H1 (cell line): ENCODE measurements at regions not wholly inside any gene's neighbourhood (a gene's known extent, or its start where the extent isn't known, plus 50 kb on each side); places are given as distances from the start of the nearest gene placed in this dataset.

Experiments used
- CTCF ChIA-PET: fragments of 300-600 bp; sonication (Branson Sonifier 250); formaldehyde crosslinking; loops from one replicate; lab custom pipeline; 2021; ENCODE audit not compliant: partially characterized antibody; lab: Charles Lee
- POLR2A ChIA-PET: fragments of 300-600 bp; sonication (Branson Sonifier 250); formaldehyde crosslinking; loops from one replicate; lab custom pipeline; 2021; ENCODE audit warnings: inconsistent platforms; ENCODE audit not compliant: partially characterized antibody; lab: Charles Lee
- DNase-seq, 2 experiments: peaks; one replicate each; pipeline versions ENCODE4 v3.0.0 to v3.0.0-alpha.2; 2010 to 2022; ENCODE audit warnings: low spot score in 2 of 2, low read depth in 1 of 2, mixed read lengths in 1 of 2
- FAIRE-seq: peaks from 2 replicates; lab custom pipeline; 2011; peaks lifted over from hg19 to GRCh38; lab: Jason Lieb, UNC
- H2AFZ ChIP-seq: 2 replicates; pipeline ENCODE4 v1.8.1; 2012; ENCODE audit warnings: low read length, inconsistent platforms
- H2AK5ac ChIP-seq: 2 replicates; pipeline ENCODE4 v1.6.1; 2013; ENCODE audit warnings: low read depth, low read length
- H2BK120ac ChIP-seq: replicated peaks from 2 replicates; pipeline ENCODE3; 2013; ENCODE audit warnings: low read depth, low read length, inconsistent platforms
- H2BK12ac ChIP-seq: 2 replicates; pipeline ENCODE4 v1.6.1; 2013; ENCODE audit warnings: low read depth, low read length
- H2BK15ac ChIP-seq: 2 replicates; pipeline ENCODE4 v1.6.1; 2013; ENCODE audit warnings: low read length
- H2BK20ac ChIP-seq: 2 replicates; pipeline ENCODE4 v1.6.1; 2013; ENCODE audit warnings: low read length
- H2BK5ac ChIP-seq: 2 replicates; pipeline ENCODE4 v1.6.1; 2013; ENCODE audit warnings: low read depth, low read length
- H3K14ac ChIP-seq: 2 replicates; pipeline ENCODE4 v1.6.1; 2013; ENCODE audit warnings: inconsistent platforms; ENCODE audit not compliant: insufficient read length
- H3K18ac ChIP-seq: 2 replicates; pipeline ENCODE4 v1.6.1; 2013; ENCODE audit warnings: low read length; ENCODE audit errors: extremely low read depth
- H3K23ac ChIP-seq: 2 replicates; pipeline ENCODE4 v1.6.1; 2013; ENCODE audit warnings: inconsistent platforms; ENCODE audit not compliant: insufficient read length
- H3K23me2 ChIP-seq: 2 replicates; pipeline ENCODE4 v1.6.1; 2013; ENCODE audit warnings: low read depth, low read length
- H3K27ac ChIP-seq: 2 replicates; pipeline ENCODE4 v1.6.1; 2011; ENCODE audit warnings: low read depth, low read length, inconsistent platforms
- H3K27me3 ChIP-seq, 4 experiments: replicated peaks in 1 of 4; 1 replicate in 1 of 4; 2 replicates in 3 of 4; pipeline versions ENCODE4 v1.6.1 to v1.8.1; 2011 to 2013; ENCODE audit warnings: low read length in 3 of 4, mild to moderate bottlenecking in 3 of 4, inconsistent platforms in 2 of 4, mixed read lengths in 2 of 4, moderate library complexity in 1 of 4; ENCODE audit not compliant: control insufficient read depth in 3 of 4, insufficient read depth in 3 of 4; ENCODE audit errors: extremely low read depth in 1 of 4
- H3K36me3 ChIP-seq, 4 experiments: 2 replicates each; pipeline versions ENCODE4 v1.6.1 to v1.8.1; 2011 to 2013; ENCODE audit warnings: mild to moderate bottlenecking in 4 of 4, low read length in 3 of 4, moderate library complexity in 2 of 4, control low read depth in 1 of 4, inconsistent platforms in 1 of 4; ENCODE audit not compliant: insufficient read depth in 4 of 4, control insufficient read depth in 2 of 4
- H3K4ac ChIP-seq: replicated peaks from 2 replicates; pipeline ENCODE3; 2013; ENCODE audit warnings: low read length, low read depth, mixed read lengths, inconsistent platforms; ENCODE audit not compliant: insufficient read length
- H3K4me1 ChIP-seq, 4 experiments: replicated peaks in 1 of 4; 1 replicate in 1 of 4; 2 replicates in 3 of 4; pipeline versions ENCODE4 v1.6.1 to v1.8.1; 2011 to 2013; ENCODE audit warnings: low read length in 3 of 4, inconsistent platforms in 2 of 4, mixed read lengths in 1 of 4; ENCODE audit not compliant: insufficient read depth in 4 of 4, control insufficient read depth in 3 of 4
- H3K4me2 ChIP-seq, 2 experiments: 2 replicates each; pipeline versions ENCODE4 v1.6.1 to v1.8.1; 2011 to 2013; ENCODE audit warnings: low read depth in 2 of 2, low read length in 2 of 2, control low read depth in 1 of 2, inconsistent platforms in 1 of 2, mild to moderate bottlenecking in 1 of 2; ENCODE audit not compliant: insufficient read depth in 1 of 2
- H3K4me3 ChIP-seq, 4 experiments: fragments of 200-600, 300-600 bp in 1 of 4; sonication (generic), shearing (Covaris generic), sonication (Bioruptor Twin) in 1 of 4; 2 replicates each; pipeline versions ENCODE4 v1.5.1 to v1.8.1; 2011 to 2016; ENCODE audit warnings: low read length in 4 of 4, low read depth in 3 of 4, control low read depth in 2 of 4, inconsistent platforms in 2 of 4, mild to moderate bottlenecking in 2 of 4, mixed read lengths in 1 of 4, moderate library complexity in 1 of 4; ENCODE audit not compliant: insufficient read depth in 2 of 4; ENCODE audit errors: extremely low read depth in 1 of 4
- H3K56ac ChIP-seq: replicated peaks from 2 replicates; pipeline ENCODE3; 2013; ENCODE audit warnings: low read depth, mild to moderate bottlenecking, mixed read lengths, low read length, inconsistent platforms; ENCODE audit not compliant: insufficient read length
- H3K79me1 ChIP-seq: 2 replicates; pipeline ENCODE4 v1.6.1; 2013; ENCODE audit warnings: low read depth, low read length, control low read depth
- H3K79me2 ChIP-seq, 2 experiments: 2 replicates each; pipeline versions ENCODE4 v1.6.1 to v1.8.1; 2012 to 2013; ENCODE audit warnings: low read length in 2 of 2, mild to moderate bottlenecking in 2 of 2, inconsistent platforms in 1 of 2; ENCODE audit not compliant: insufficient read depth in 2 of 2, control insufficient read depth in 1 of 2
- H3K9ac ChIP-seq, 4 experiments: replicated peaks in 1 of 4; 1 replicate in 1 of 4; 2 replicates in 3 of 4; pipeline versions ENCODE4 v1.6.1 to v1.8.1; 2011 to 2013; ENCODE audit warnings: low read depth in 3 of 4, low read length in 3 of 4, control low read depth in 2 of 4, mild to moderate bottlenecking in 2 of 4, moderate library complexity in 2 of 4, inconsistent platforms in 1 of 4; ENCODE audit errors: extremely low read depth in 1 of 4
- H3K9me3 ChIP-seq, 2 experiments: 2 replicates each; pipeline versions ENCODE4 v1.6.1 to v1.8.1; 2012 to 2013; ENCODE audit warnings: mild to moderate bottlenecking in 2 of 2, moderate library complexity in 2 of 2, control low read depth in 1 of 2, inconsistent platforms in 1 of 2, low read depth in 1 of 2, low read length in 1 of 2, mixed read lengths in 1 of 2; ENCODE audit not compliant: insufficient read depth in 2 of 2
- H4K20me1 ChIP-seq, 2 experiments: replicated peaks in 1 of 2; 2 replicates each; pipeline versions ENCODE3 to v1.8.1; 2011 to 2013; ENCODE audit warnings: inconsistent platforms in 2 of 2, low read length in 2 of 2, mild to moderate bottlenecking in 1 of 2; ENCODE audit not compliant: insufficient read depth in 2 of 2, control insufficient read depth in 1 of 2
- H4K5ac ChIP-seq: 2 replicates; pipeline ENCODE4 v1.6.1; 2013; ENCODE audit warnings: low read length, low read depth, mixed read lengths, inconsistent platforms; ENCODE audit not compliant: insufficient read length
- H4K8ac ChIP-seq: 2 replicates; pipeline ENCODE4 v1.8.0; 2013; ENCODE audit warnings: mild to moderate bottlenecking, moderate library complexity, low read length, inconsistent platforms; ENCODE audit not compliant: insufficient read depth; ENCODE audit errors: extremely low read depth
- H4K91ac ChIP-seq: replicated peaks from 2 replicates; pipeline ENCODE3; 2013; ENCODE audit warnings: low read length, mixed read lengths, inconsistent platforms; ENCODE audit not compliant: insufficient read length
- EZH2 ChIP-seq: fragments of 200-600 bp; sonication (generic); IDR thresholded peaks from 2 replicates; pipeline ENCODE4 v1.7.1; 2012; ENCODE audit warnings: low read depth, mild to moderate bottlenecking, moderate library complexity, low read length, inconsistent platforms; ENCODE audit not compliant: severe bottlenecking
- GABPA ChIP-seq: IDR thresholded peaks from 2 replicates; pipeline ENCODE4 v1.6.1; 2011; ENCODE audit warnings: mild to moderate bottlenecking, low read length, moderate library complexity, borderline replicate concordance; ENCODE audit not compliant: insufficient read depth
- HDAC6 ChIP-seq: IDR thresholded peaks from one replicate; pipeline ENCODE4 v1.7.1; 2012; ENCODE audit warnings: low read depth, mild to moderate bottlenecking, inconsistent platforms, low read length, moderate library complexity
- JUND ChIP-seq: IDR thresholded peaks from 2 replicates; pipeline ENCODE4 v1.6.1; 2011; ENCODE audit warnings: mild to moderate bottlenecking, improper control_type of control experiment, low read length
- POU5F1 ChIP-seq: IDR thresholded peaks from 2 replicates; pipeline ENCODE4 v1.6.1; 2011; ENCODE audit warnings: low read depth, mild to moderate bottlenecking, low read length, moderate library complexity

DNA sequence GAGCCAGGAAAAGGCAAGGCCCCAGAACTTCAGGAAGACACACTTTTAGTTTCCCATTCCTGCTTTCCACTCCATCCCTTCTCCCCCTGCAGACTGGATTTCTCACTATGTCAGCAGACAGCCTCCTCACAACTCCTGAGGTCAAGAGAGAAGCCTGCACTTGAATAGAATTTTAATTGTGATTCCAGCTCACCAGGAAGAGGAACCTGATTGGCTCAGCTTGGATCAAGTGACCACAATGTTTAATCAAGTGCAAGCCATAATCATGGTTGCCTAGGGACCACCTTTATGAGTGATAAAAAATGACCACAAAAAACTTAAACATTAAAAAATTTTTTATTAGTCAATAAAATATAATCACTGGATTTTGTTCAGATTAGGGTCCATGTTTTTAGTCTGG, 244.7 kb upstream of the RHOBTB1 start:
- Histone ChIP-seq H3K9me3 (peaks cover 14 to 15% of the 10 kb centered on the region in 2 experiments; a peak in 3 of 4 replicates), H3K27me3 (no peaks in the 10 kb centered on the region), H4K91ac (no peak overlapping the region), H3K27ac (no peak overlapping the region), H2BK20ac (no peak overlapping the region), H3K23ac (no peak overlapping the region), H3K18ac (no peak overlapping the region), H4K8ac (no peak overlapping the region), H2BK15ac (no peak overlapping the region), H4K20me1 (no peaks in the 10 kb centered on the region), H3K79me2 (no peaks in the 10 kb centered on the region), H2AK5ac (no peak overlapping the region), H3K4me3 (no peak overlapping the region), H3K36me3 (no peaks in the 10 kb centered on the region; a peak in 1 of 8 replicates), H3K4ac (no peak overlapping the region), H3K79me1 (no peaks in the 10 kb centered on the region), H3K14ac (no peak overlapping the region), H2BK5ac (no peak overlapping the region), H3K4me1 (peaks cover 0 to 3% (median 0%) of the 10 kb centered on the region in 4 experiments; a peak in 1 of 7 replicates), H3K9ac (no peak overlapping the region), H4K5ac (no peak overlapping the region), H3K56ac (no peak overlapping the region), H2BK12ac (no peak overlapping the region), H3K23me2 (no peaks in the 10 kb centered on the region), H3K4me2 (no peak overlapping the region), H2AFZ (peak overlapping the region; percentile 88), H2BK120ac (no peak overlapping the region)
- no peak for FAIRE-seq
- ChIA-PET POLR2A (no interaction called here), CTCF (interaction anchor here (0.8 to 4.6 kb wide), 2 partner anchors 48 to 362 kb away, joined by 3 to 26 read pairs; no protein-coding TSS in a partner anchor)
- no peak for DNase-seq
- TF ChIP-seq GABPA (no peak), POU5F1 (no peak), HDAC6 (no peak), JUND (no peak), EZH2 (no peak)
